Tongue (tissue), 1 donor: ENCODE measurements at regions not wholly inside any gene's neighbourhood (a gene's known extent, or its start where the extent isn't known, plus 50 kb on each side); places are given as distances from the start of the nearest gene placed in this dataset.

Source experiments
- DNase-seq: peaks from one replicate; pipeline ENCODE4 v3.0.0-alpha.2; 2015

GRCh38 chr11:19560156-19560555 is 152.5 kb upstream of the NAV2 start:
- no peak for DNase-seq

DNA sequence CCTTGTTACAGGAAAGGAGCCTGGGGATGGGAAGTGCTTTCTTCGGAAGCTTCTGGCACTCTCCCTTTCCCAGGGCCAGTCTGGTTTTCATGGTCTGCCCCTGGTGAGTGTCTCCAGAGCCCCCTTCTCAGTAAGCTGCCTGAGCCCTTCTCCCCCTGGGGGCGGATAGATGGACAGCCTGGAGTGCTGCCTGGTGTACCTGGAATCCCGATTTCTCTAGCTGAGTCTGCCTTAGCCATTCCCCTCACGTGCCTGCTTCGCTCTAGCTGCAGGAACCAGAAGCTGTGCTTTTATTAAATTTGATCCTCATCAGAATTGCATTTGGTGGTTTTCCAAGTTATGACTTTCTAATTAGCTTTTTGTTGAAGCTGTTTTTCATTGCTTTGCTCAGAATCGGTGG is 152.9 kb upstream of the NAV2 start:
- DNase-seq, result no peak

GRCh38 chr11:19558189-19558986 is 154.2 kb upstream of the NAV2 start:
- no peak for DNase-seq

- DNase-seq, result peak; percentile 86
Observed at GRCh38 chr11:19557720-19558140, 154.9 kb upstream of the NAV2 start.

GRCh38 chr11:19557185-19557584 is 155.5 kb upstream of the NAV2 start:
- no peak for DNase-seq

GRCh38 chr11:19555266-19555665 is 157.4 kb upstream of the NAV2 start:
- no peak for DNase-seq

- DNase-seq, result peak; percentile 92
Observed at GRCh38 chr11:19553683-19554333, 158.8 kb upstream of the NAV2 start.

DNA sequence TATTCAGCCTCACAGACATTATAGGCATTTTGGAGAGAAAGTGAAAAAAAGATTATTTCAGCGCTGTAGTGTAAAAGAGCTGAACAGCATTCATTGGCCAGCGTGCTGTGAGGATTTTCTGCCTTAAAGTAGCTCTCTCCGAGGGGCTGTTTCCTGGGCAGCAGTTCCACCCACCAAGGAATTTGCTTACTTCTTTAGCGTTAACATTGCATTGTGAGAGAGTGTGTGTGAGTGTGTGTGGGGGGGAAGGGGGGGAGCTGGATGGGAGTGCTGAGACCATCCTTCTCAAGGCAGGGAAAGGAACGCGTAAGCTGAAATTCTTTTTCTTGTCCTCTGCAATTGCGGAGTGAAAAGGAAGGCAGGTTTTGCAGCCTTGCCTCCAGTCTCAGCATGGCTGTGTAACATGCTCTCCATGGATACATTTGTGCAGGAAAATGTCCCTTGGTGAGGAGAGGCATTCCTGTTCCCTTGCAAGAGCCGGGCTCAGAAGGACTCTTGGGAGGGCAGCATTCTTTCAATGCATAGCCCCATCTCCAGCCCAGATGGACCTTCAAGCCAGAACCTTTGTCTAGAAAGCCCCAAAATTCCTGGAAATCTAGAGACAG is 159.9 kb upstream of the NAV2 start:
- DNase-seq, result no peak

GRCh38 chr11:19552161-19552560 is 160.5 kb upstream of the NAV2 start:
- no peak for DNase-seq

- peak; percentile 17 for DNase-seq
Observed at GRCh38 chr11:19551457-19551856, 161.2 kb upstream of the NAV2 start.

DNA sequence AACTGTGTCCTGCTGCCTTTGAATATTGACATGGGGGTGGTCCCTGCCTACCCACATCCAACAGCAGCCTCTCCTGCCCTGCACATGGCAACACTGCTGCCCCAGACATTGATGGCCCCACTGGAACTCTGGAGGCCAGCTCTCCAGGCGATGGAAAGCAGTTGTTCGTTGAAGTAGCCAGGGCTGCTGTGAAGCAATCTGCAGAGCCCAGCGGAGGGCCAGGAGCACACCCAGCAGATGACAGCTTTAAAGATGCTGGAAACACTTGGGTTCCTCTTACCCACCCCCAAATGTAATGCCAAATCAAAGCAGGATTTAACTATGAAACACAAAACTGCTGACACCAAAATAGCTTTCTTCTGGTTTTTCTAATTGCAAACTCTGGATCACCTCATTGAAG is 165.6 kb upstream of the NAV2 start:
- DNase-seq, result no peak

DNA sequence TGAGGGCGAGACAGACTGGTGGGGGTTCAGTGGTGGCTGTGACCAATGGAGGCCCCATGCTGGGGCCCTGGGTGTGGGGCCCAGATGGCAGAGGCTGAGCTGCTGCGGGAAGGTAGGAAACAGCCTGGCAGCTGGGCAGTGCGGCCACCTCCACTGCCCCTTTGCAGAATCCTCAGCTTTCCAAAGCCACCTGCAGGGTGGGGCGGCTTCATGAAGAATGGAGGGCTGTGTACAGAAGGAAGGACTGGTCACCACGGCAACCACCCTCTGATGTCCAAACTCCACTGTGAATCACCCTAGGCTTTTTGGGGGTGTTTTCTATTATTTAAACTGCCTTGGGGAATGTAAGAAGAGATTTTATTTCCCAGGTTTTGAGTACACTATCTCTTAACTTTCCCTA is 166.3 kb upstream of the NAV2 start:
- DNase-seq, result no peak

DNA sequence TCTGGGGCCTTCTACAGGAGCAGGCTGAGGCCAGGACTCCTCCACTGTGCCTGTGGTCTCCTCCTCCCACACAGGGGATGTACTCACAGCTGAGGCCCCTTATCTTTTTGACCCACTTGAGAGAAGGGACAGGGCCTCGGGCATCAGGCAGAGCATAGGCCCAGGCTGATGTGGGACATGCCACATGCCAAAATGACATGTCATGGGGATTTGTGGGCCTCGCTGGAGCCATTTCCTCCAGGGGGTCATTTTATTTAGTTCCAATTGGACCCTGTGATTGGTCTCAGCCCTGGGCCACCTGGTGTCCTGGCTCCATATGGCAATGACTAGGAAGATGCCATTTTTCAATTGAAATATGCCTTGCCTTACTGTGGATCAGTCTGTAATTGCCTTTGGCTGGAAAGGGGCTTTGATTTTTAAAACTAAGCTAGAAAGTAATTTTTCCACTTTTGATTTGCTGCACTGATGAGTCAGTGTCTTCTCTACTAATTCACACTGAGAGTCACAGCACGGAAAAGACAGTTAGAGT is 171.1 kb upstream of the NAV2 start:
- DNase-seq, result no peak

DNA sequence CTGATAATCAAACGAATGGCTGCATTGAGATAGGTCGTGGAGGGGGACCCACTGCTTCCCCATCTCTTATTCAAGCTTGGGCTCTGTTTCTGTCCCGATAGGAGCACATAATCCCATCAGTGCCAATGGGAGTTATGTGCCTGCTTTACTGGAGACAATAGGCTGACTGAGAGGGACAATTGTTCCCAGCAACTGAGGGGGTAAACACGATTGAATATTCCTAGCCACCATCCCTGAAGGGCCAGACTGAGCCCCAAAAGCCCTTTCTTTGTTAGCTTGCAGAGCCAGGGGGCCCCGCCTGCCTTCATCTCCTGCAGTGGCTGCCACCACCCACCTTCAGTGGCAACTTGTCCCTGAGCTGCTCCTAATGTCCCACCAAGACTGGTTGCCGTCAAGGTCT is 172.8 kb upstream of the NAV2 start:
- no peak for DNase-seq

DNA sequence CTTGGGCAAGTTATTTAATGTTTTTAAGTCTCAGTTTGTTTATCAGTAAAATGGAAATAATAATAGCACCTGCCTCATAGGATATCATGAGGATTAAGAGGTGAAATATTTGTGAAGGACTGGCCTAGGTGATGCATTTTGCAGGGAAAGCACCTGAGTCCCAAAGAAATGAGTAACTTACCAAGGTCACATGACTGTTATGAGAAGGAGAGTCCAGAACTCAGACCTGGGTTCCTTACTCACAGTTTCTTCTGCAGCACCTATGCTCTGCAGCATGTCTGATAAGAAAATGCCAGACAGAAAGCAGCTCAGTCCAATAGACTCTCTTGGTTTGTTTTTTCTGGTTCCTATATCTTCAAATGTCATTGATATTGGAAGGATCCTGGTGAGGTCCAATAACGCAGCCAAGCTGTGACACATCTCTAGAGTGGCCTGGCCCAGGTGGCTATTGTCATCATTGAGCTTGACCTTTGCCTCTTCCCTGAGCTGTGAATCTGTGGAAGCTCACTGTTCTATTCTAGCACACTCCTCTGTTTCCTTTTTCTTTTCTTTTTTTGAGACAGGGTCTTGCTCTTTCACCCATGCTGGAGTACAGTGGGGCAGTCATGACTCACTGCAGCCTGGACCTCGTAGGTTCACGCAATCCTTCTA is 174.7 kb upstream of the NAV2 start:
- DNase-seq, result no peak

DNA sequence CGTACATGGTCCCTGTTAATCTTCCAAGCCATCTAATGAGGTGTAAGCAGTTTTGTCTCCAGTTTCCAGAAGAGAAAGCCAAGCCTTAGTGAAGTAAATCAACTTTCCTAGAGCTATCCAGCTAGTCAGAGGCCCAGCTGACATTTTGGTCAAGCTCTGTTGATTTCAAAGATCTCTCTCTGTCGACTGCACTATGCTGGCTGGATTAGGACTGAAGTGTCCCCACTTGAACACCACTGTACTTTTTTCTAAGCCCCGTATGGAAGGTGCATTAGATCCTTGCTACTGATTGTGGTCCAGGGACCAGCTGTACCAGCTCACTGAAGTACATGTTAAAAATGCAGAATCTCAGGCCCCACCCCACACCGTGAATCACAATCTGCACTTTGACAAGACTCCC is 176.5 kb upstream of the NAV2 start:
- peak; percentile 19 for DNase-seq

DNA sequence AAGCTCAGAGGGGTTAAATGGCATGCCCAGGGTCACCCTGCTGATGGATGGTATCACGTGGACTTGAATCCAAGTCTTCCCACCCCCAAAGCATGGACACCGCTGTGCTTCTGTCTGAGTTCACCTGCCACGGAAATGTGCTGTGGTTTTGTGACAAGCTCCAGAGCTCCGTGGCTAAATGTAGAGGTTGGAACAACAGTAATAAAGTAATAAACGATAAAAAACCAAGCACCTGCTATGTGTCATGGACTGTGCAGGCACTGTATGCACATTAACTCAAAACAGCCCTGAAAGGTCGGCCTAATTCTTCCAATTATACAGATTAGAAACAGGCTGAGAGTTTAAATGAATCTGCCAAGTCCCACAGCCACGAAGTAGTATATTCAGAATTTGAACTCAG is 182.1 kb upstream of the NAV2 start:
- DNase-seq, result no peak

GRCh38 chr11:19526119-19526518 is 186.5 kb upstream of the NAV2 start:
- DNase-seq, result no peak

DNA sequence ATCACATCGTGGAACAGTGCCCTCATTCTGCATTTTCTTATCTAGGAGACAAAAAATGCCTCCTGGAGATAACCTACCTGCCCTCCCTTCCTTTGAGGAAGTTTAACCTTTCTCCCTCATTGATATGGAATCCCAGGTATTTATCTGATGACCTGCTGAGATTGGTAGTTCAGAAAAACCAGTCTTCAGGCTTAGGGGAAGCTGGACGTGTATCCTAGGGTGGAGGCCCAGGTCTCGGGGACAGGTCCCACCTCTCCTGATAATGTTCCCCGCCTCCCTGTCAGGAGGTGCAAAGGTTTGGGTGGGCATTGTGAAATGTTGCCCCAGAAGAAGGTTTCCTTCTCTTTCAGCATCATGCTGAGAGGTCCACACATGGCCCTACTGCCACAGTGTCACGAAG is 186.9 kb upstream of the NAV2 start:
- DNase-seq, result no peak

DNA sequence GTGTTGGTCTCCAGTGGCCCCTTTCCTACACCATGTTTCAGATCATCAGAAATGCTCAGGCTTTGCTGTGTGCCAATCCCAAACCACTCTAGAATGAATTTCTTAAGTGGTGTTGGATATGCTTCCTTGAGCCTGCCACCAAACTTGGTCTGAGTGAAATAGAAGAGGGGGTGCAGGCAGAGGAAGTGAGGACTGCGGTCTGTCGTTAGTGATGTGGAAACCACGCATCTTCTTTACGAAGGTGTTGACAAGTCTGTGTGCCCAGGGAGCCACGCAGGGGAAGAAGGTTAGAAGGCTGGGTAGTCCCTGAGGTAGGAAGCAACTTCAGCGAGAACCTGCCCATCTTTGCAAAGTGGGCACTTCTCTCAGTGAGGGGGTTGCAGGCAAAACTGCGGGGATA is 187.4 kb upstream of the NAV2 start:
- no peak for DNase-seq

DNA sequence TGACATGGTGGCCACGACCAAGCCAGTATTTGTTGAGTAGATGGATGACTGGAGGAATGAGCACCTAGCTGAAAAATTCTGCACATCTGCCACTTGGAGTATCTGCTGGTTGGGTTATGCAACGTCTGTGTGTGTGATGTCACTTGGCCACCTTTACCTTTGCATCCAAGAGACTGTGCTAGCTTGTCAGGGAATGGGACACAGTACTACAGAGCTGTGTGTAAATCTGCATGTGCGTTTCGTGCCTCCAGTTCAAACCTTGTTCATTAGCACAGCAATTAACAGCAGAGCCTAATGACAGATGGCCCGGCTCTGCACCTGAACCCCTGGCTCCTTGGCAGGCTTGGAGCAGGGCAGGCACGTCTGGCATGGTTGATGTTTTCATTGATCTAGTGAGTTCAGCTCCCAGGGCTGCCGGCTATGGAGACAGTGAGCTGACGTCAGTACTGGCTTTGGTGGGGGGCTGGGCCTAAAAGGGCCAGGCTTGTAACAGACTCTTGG is 188.4 kb upstream of the NAV2 start:
- peak; percentile 18 for DNase-seq

DNA sequence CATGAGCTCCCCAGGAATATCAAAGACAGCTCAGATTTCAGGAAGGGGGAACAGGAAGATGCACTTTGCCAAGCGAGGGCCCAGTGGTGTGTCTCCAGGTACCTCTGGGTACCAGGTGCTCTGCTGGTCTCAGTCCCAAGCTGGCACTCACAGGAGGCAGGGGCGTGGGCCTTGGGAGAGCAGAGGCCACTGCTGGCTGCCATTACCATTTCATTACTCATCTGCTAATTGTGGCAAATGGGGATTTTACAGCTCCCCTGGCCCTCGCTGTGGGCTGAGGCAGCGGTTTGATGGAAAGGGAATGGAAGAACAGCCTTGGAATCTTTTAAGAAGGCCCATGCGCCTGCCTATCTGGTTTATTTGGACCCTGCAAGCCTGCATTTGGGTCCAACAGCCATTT is 192.0 kb upstream of the NAV2 start:
- DNase-seq, result no peak
